ENCODE measurements at regions not wholly inside any gene's neighbourhood (a gene's known extent, or its start where the extent isn't known, plus 50 kb on each side); places are given as distances from the start of the nearest gene placed in this dataset.
"Not testable (repeated sequence)": the region's sequence is repeated elsewhere in the genome, so short reads cannot be mapped to it uniquely, and the experiment has no call there.

DNA sequence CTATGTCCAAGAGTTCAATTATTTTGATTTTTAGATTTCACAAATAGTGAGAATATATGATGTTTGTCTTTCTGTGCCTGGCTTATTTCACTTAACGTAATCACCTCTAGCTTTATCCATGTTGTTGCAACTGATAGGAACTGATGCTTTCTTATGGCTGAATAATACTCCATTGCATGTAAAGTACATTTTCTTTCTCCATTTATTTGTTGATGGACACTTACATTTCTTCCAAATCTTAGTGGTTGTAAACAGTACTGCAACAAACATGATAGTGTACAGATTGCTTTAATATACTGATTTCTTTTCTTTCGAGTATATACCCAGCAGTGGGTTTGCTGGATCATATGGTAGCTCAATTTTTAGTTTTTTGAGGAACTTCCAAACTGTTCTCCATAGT, 600.6 kb upstream of the SEMA6D start:
- no peaks in the 10 kb centered on the region for H3K4me1 Mint-ChIP-seq (ENCODE audit: low read depth in 2 of 2)
- DNase-seq (no peak), ATAC-seq (replicated peaks) (no peak)
- H3K27ac Mint-ChIP-seq = no peak overlapping the region
- peaks cover 0 to 8% of the 10 kb centered on the region in 2 donors for H3K9me3 Mint-ChIP-seq
- H3K27me3 Mint-ChIP-seq = no peaks in the 10 kb centered on the region
- H3K36me3 Mint-ChIP-seq (ENCODE audit: insufficient read depth) = no peaks in the 10 kb centered on the region
- H3K4me3 Mint-ChIP-seq = no peak overlapping the region

DNA sequence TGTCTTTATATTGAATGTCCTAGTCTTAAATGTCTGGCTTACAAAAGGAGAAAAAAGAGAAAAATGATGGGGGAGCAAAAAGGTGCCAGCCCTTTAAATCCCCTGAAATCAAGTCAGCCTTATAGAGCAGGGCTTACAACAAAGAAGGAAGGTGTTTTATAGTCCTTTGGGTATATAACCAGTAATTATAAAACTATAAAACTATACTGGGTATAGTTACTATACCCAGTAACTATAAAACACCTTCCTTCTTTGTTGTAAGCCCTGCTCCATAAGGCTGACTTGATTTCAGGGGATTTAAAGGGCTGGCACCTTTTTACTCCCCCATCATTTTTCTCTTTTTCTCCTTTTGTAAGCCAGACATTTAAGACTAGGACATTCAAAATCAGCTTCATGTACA, 598.0 kb upstream of the SEMA6D start:
- Mint-ChIP-seq H3K27ac (no peak overlapping the region), H3K4me1 (ENCODE audit: low read depth in 2 of 2) (no peaks in the 10 kb centered on the region), H3K36me3 (ENCODE audit: insufficient read depth) (no peaks in the 10 kb centered on the region), H3K4me3 (no peak overlapping the region), H3K9me3 (peaks cover 6 to 7% of the 10 kb centered on the region in 2 donors), H3K27me3 (no peaks in the 10 kb centered on the region)
- DNase-seq = no peak
- ATAC-seq (replicated peaks) = no peak

DNA sequence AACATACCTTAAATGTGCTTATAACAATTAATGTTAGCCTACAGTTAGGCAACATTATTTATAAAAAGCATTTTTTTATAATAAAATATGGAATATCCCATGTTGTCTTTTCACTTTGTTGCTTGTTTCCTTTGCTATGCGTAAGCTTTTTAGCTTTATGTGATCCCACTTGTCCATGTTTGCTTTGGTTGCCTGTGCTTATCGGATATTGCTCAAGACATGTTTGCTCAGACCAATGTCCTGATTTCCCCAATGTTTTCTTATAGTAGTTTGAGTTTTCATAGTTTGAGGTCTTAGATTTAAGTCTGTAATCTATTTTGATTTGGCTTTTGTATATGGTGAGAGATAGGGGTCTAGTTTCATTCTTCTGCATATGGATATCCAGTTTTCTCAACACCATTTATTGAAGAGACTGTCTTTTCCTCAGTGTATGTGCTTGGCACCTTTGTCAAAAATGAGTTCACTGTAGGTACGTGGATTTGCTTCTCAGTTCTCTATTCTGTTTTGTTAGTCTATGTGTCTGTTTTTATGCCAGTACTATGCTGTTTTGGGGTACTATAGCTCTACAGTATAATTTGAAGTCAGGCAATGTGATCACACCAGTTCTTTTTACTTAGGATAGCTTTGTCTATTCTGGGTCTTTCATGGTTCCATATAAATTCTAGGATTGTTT, 592.7 kb upstream of the SEMA6D start:
- Mint-ChIP-seq H3K36me3 (ENCODE audit: insufficient read depth) (no peaks in the 10 kb centered on the region), H3K4me1 (ENCODE audit: low read depth in 2 of 2) (no peaks in the 10 kb centered on the region), H3K27me3 (no peaks in the 10 kb centered on the region), H3K4me3 (no peak overlapping the region), H3K27ac (no peak overlapping the region), H3K9me3 (peaks cover 8 to 14% of the 10 kb centered on the region in 2 donors)
- DNase-seq (no peak), ATAC-seq (replicated peaks) (no peak)

DNA sequence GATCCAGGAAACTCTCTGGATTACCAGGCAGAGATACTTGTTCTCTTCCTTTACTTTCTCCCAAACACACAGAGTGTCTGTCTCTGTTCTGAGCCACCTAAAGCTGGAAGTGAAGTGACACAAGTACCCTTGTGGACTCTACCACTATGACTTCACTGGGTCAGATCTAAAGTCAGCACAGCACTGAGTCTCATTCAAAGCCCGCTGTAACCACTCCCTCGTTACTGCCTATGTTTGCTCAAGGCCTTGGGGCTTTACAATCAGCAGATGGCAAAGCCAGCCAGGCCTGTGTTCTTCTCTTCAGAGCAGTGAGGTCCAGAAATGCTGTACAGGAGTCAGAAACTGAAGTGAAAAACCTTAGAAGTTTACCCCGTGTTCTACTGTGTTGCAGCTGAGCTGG, 588.3 kb upstream of the SEMA6D start:
- peaks cover under 1% of the 10 kb centered on the region for H3K36me3 Mint-ChIP-seq (ENCODE audit: insufficient read depth)
- H3K27ac Mint-ChIP-seq = no peak overlapping the region
- DNase-seq (no peak), ATAC-seq (replicated peaks) (no peak)
- H3K9me3 Mint-ChIP-seq = peaks cover 6 to 18% of the 10 kb centered on the region in 2 donors
- no peaks in the 10 kb centered on the region for H3K27me3 Mint-ChIP-seq
- no peaks in the 10 kb centered on the region for H3K4me1 Mint-ChIP-seq (ENCODE audit: low read depth in 2 of 2)
- no peak overlapping the region for H3K4me3 Mint-ChIP-seq

DNA sequence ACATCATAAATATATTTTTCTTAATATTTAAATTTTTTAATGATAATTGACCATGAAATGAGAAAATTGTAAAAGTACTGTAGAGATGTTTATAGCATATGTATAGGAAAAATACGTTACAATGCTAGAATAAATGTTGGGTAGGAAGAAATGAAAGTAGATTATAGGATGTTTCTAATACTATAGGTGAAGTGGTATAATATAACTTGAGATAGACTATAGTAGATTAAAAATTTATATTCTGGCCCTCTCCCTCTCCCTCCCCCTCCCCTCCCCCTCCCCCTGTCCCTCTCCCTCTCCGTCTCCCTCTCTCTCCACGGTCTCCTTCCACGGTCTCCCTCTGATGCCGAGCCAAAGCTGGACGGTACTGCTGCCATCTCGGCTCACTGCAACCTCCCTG, 585.9 kb upstream of the SEMA6D start:
- H3K36me3 Mint-ChIP-seq (ENCODE audit: insufficient read depth) = not testable (repeated sequence)
- peaks cover 4 to 15% of the 10 kb centered on the region in 2 donors for H3K9me3 Mint-ChIP-seq

DNA sequence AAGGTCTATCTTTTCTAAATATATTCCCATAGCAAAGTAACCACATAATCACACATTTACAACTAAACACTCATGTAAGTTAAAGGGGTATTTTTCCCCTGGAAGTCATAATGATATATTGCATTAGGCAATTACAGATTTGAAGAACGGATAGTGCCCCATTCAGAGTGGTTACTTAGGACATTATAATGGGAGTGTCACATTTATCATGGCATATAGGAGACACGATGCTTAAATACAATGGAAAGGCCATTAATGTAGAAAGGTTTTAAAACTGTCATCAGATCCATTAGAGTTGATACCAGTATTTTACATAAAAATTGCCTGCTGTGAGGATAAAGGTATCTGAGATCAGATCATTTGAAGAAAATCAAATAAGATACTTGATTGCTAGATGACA, 582.0 kb upstream of the SEMA6D start:
- Mint-ChIP-seq H3K9me3 (peaks cover 2 to 6% of the 10 kb centered on the region in 2 donors), H3K36me3 (ENCODE audit: insufficient read depth) (peaks cover 4% of the 10 kb centered on the region), H3K4me3 (no peak overlapping the region), H3K4me1 (ENCODE audit: low read depth in 2 of 2) (no peaks in the 10 kb centered on the region), H3K27ac (no peak overlapping the region), H3K27me3 (no peaks in the 10 kb centered on the region)
- ATAC-seq (replicated peaks) (no peak), DNase-seq (no peak)

More for the DNA sequence above, 585.9 kb upstream of the SEMA6D start:
- ATAC-seq (replicated peaks); H3K4me3 Mint-ChIP-seq; DNase-seq; H3K27me3 Mint-ChIP-seq; H3K27ac Mint-ChIP-seq; H3K4me1 Mint-ChIP-seq (ENCODE audit: low read depth in 2 of 2): not testable (repeated sequence)

DNA sequence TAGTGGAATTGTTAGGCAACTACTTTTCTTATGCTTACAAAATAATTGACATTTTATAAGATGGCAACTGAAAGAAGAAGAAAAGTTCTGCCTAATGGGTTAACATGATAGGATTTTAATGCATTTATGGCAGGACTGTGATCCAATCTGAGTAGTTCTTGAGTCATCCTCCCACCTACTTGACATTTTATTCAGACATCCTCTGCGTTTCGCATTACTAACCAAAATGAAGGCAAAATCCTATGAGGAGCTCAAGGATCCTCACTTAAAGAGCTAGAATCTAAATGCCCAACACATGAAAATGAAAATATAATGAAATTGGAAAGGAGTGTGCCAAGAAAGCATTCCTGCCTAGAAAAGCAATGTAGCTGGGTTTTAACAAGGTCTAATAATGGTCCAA, 581.1 kb upstream of the SEMA6D start:
- Mint-ChIP-seq H3K27ac (no peak overlapping the region), H3K4me3 (no peak overlapping the region), H3K36me3 (ENCODE audit: insufficient read depth) (peaks cover 4% of the 10 kb centered on the region), H3K27me3 (no peaks in the 10 kb centered on the region), H3K4me1 (ENCODE audit: low read depth in 2 of 2) (no peaks in the 10 kb centered on the region), H3K9me3 (no peaks in the 10 kb centered on the region)
- ATAC-seq (replicated peaks) (no peak), DNase-seq (no peak)

DNA sequence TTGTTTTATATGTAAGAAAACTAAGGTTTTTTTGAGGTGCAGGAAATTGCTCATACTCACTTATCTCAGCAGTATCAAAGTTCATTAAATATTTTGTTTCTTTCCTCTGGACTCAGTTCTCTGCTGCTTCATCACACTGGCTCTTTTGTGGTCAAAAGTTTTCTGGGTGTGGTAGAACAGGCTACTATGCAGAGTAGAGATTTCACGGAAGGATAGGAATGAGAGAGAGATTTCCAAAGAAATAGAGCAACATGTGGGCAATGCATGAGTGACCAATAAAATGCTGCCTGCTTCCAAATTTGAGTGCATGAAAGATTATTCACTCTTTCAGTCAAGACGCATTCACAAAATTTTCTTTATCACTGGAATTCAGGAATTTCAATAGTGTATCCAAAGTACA, 577.3 kb upstream of the SEMA6D start:
- Mint-ChIP-seq H3K4me3 (no peak overlapping the region), H3K27ac (no peak overlapping the region), H3K4me1 (ENCODE audit: low read depth in 2 of 2) (no peaks in the 10 kb centered on the region), H3K27me3 (no peaks in the 10 kb centered on the region), H3K36me3 (ENCODE audit: insufficient read depth) (no peaks in the 10 kb centered on the region), H3K9me3 (peaks cover 0 to 1% of the 10 kb centered on the region in 2 donors)
- ATAC-seq (replicated peaks) = no peak
- no peak for DNase-seq

DNA sequence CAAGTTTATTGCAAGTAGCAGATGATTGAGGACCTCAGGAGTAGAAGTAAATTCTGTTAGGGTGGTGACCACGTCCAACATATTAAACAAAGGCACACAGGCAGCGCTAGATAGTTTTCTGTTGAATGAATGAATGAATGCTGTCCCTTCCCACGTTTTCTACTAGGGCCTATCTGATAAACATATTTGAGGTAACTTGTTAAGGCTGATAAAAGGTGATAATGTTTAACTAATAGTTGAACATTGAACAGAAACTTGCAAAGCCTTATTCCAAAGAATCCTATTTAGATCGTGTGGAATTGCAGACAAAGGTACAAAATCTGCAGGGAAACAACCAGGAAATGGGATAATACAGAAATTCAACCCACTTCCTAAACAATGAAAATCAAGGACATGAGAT, 559.5 kb upstream of the SEMA6D start:
- Mint-ChIP-seq H3K9me3 (peaks cover 0 to 19% of the 10 kb centered on the region in 2 donors), H3K27me3 (no peaks in the 10 kb centered on the region), H3K4me3 (no peak overlapping the region), H3K4me1 (ENCODE audit: low read depth in 2 of 2) (no peaks in the 10 kb centered on the region), H3K36me3 (ENCODE audit: insufficient read depth) (no peaks in the 10 kb centered on the region), H3K27ac (no peak overlapping the region)
- DNase-seq (no peak), ATAC-seq (replicated peaks) (no peak)

DNA sequence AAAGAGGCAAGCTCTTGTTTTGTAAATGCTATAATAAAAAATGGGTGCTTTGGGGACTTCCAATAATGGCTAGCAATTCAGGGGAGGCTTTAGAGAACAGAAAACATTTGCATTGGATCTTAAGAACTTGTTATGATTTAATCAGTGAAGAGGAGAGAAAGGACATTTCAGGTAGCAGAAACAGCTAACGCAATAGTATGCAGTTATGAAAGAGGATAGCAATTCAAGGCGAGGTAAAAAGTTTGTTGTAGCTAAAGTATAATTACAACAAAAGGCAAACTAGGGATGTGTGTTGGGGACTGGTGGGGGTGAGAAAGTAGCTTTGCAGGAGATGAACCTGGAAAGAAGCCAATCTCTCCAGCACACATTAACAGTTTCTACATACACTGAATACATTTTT, 558.7 kb upstream of the SEMA6D start:
- Mint-ChIP-seq H3K4me1 (ENCODE audit: low read depth in 2 of 2) (no peaks in the 10 kb centered on the region), H3K27me3 (no peaks in the 10 kb centered on the region), H3K36me3 (ENCODE audit: insufficient read depth) (no peaks in the 10 kb centered on the region), H3K4me3 (no peak overlapping the region), H3K27ac (no peak overlapping the region), H3K9me3 (peaks cover 0 to 21% of the 10 kb centered on the region in 2 donors)
- no peak for DNase-seq
- ATAC-seq (replicated peaks) = no peak

DNA sequence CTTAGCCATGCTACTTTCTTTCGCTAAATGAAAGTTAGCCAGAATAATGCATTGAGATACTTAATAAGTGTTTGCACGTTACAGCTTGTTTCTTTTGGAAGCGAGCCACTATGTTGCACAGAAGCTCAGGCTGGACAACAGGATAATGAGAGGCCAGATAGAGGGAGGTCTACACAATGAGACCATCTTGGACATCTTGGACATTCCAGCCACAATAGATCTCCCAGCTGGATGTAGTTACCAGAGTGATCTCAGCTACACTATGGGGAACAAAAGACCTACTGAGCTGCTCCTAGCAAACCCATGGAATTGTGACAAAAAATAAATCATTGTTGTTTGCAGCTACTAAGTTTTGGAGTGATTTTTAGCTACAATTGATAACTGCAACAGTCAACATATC, 540.1 kb upstream of the SEMA6D start:
- no peak for DNase-seq
- peaks cover 2 to 5% of the 10 kb centered on the region in 2 donors for H3K9me3 Mint-ChIP-seq
- no peaks in the 10 kb centered on the region for H3K27me3 Mint-ChIP-seq
- H3K4me1 Mint-ChIP-seq (ENCODE audit: low read depth in 2 of 2) = no peaks in the 10 kb centered on the region
- no peak overlapping the region for H3K4me3 Mint-ChIP-seq
- no peak overlapping the region for H3K27ac Mint-ChIP-seq
- no peaks in the 10 kb centered on the region for H3K36me3 Mint-ChIP-seq (ENCODE audit: insufficient read depth)
- no peak for ATAC-seq (replicated peaks)

DNA sequence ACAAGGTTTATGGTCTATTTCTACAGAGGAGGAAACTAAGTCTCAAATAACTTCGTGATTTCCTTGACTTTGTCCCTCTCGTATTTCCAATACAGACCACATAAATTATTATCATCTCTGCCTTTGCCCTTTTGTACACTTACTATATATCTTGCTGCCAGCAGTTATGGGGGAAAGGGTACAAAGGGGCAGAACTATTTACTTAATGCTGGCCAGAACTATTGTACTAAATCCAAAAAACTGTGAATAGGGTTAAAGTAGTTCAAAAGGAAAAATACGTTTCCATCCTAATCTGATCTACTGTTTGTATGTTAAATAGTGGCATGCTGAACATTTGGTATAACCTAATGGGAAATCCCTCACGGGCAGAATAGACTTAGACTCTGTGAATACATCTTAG, 537.3 kb upstream of the SEMA6D start:
- H3K36me3 Mint-ChIP-seq (ENCODE audit: insufficient read depth) = no peaks in the 10 kb centered on the region
- H3K4me1 Mint-ChIP-seq (ENCODE audit: low read depth in 2 of 2) = peaks cover 3% of the 10 kb centered on the region in 2 donors
- ATAC-seq (replicated peaks) = no peak
- peaks cover 6 to 14% of the 10 kb centered on the region in 2 donors for H3K9me3 Mint-ChIP-seq
- no peak overlapping the region for H3K27ac Mint-ChIP-seq
- no peak overlapping the region for H3K4me3 Mint-ChIP-seq
- peaks cover 19 to 26% of the 10 kb centered on the region in 2 donors for H3K27me3 Mint-ChIP-seq
- DNase-seq = no peak

DNA sequence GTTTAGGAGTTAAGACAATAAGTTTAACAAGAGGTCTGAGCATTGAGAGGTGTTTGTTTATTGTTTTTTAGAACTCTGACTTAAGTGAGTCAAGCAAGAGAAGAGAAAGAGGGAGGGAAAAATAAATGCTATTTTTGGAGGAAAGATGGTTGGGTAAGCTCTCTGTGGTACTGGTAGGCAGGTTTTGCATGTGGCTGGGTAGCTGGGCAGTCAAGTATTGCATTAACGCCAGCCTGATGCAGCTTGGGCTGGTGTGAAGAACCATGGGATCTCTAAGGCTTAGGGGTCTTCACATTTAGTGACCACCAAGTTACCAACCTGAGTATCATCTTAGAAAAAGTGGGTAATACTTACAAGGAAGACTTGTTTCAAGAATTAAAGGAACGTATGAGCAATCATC, 534.5 kb upstream of the SEMA6D start:
- Mint-ChIP-seq H3K36me3 (ENCODE audit: insufficient read depth) (no peaks in the 10 kb centered on the region), H3K4me1 (ENCODE audit: low read depth in 2 of 2) (peaks cover 3% of the 10 kb centered on the region in 2 donors), H3K4me3 (no peak overlapping the region), H3K27me3 (peaks cover 25 to 31% of the 10 kb centered on the region in 2 donors), H3K27ac (no peak overlapping the region), H3K9me3 (peaks cover 6 to 13% of the 10 kb centered on the region in 2 donors)
- ATAC-seq (replicated peaks) (no peak), DNase-seq (no peak)

DNA sequence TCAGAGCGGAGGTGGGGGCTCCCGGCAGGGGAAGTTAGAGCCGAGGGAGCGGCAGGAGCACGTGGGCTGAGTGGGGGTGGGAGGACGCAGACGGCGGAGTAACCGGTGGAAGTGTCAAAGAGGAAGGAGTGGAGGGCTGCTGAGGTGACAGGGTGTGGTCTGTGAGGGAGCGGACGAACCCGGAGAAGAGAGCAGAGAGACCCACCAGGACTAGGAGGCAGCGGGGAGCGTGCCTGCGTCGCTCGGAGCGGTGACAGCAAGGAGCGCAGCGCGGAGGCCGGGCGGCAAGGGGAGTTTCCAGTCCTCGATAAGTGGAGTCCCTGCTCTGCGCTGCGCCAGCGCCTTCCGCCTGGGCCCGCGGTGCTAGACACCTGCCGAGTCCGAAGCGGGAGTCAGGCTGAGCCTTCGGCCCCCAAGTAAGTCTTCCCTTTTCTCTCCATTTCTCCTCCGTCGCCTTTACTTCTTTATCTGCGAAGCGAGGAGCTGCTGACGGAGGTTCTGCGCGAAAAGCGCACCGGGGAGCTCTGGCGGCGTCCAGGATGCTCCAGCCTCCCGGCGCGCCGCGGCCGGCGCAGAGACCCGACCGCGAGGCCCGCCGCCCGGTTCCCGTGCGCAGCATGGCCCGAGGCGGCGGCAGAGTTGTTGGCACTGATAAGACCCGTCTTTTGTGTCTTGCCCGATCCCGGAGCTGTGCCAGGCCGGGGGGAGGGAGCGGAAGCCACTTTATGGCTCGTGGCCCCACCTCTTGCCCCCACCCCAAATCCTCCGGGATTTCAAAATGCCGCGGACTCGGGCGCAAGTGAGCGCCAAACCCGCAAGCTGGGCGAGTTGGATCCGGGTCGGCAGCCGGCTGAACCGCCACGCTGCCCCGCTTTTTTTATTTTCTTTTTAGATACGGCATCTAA, 533.0 kb upstream of the SEMA6D start:
- Mint-ChIP-seq H3K4me1 (ENCODE audit: low read depth in 2 of 2) (peaks cover 3% of the 10 kb centered on the region in 2 donors), H3K27me3 (peaks cover 25 to 31% of the 10 kb centered on the region in 2 donors), H3K36me3 (ENCODE audit: insufficient read depth) (no peaks in the 10 kb centered on the region), H3K4me3 (peak overlapping the region; percentile 25 to 44), H3K27ac (no peak overlapping the region), H3K9me3 (peaks cover 6 to 9% of the 10 kb centered on the region in 2 donors)
- DNase-seq = no peak
- ATAC-seq (replicated peaks) = no peak
